K562 (cell line): ENCODE measurements at regions not wholly inside any gene's neighbourhood (a gene's known extent, or its start where the extent isn't known, plus 50 kb on each side); places are given as distances from the start of the nearest gene placed in this dataset.

Experiments
- ATAC-seq: fragments of 200-7000 bp; cut with Tn5 transposase; 3 replicates; pipeline ENCODE4 v1.9.1; 2020; ENCODE audit warnings: moderate library complexity
- BruUV-seq: library from RNA; stranded (reverse); fragments of 400-500 nt; replicated peaks from 2 replicates; lab custom pipeline; 2021; lab: Mats Ljungman, UMichigan
- CTCF ChIA-PET: fragments of 300-600 bp; formaldehyde crosslinking; extraction: SDS; loops from one replicate; lab custom pipeline; 2021; ENCODE audit warnings: low intra/inter-chr PET ratio; lab: Yijun Ruan, JAX
- POLR2A ChIA-PET: fragments of 300-600, 350-650 bp; sonication (Branson Sonifier 250); formaldehyde crosslinking; extraction: SDS; loops from one replicate; lab custom pipeline; 2021; ENCODE audit warnings: antibody characterized with exemption, inconsistent platforms; lab: Yijun Ruan, JAX
- DNase-seq, 4 experiments: peaks; one replicate each; pipeline versions ENCODE4 v3.0.0 to v3.0.0-alpha.2; 2011 to 2018; ENCODE audit warnings: low spot score in 3 of 4, mixed read lengths in 3 of 4; ENCODE audit errors: extremely low read depth in 1 of 4
- FAIRE-seq: peaks from 2 replicates; lab custom pipeline; 2011; peaks lifted over from hg19 to GRCh38; lab: Jason Lieb, UNC
- H2AFZ ChIP-seq: 2 replicates; pipeline ENCODE4 v1.6.0; 2011; ENCODE audit warnings: low read depth, low read length, control low read depth, inconsistent platforms
- H3K27ac ChIP-seq: fragments of 200-600 bp; 3 replicates; pipeline ENCODE4 v1.8.0; 2011; ENCODE audit warnings: low read depth, mild to moderate bottlenecking, control low read depth, inconsistent platforms, low read length, moderate library complexity, mixed read lengths; ENCODE audit errors: extremely low read depth
- H3K27me3 ChIP-seq, 2 experiments: fragments of 300-600 bp in 1 of 2; 2 replicates in 1 of 2; 3 replicates in 1 of 2; pipeline versions ENCODE4 v1.6.0 to v1.8.0; 2011; ENCODE audit warnings: inconsistent platforms in 2 of 2, low read length in 2 of 2, mild to moderate bottlenecking in 1 of 2, mixed read lengths in 1 of 2, moderate library complexity in 1 of 2; ENCODE audit not compliant: control insufficient read depth in 2 of 2, insufficient read depth in 2 of 2
- H3K36me3 ChIP-seq: fragments of 300-600 bp; 3 replicates; pipeline ENCODE4 v1.8.0; 2011; ENCODE audit warnings: mild to moderate bottlenecking, low read length, inconsistent platforms; ENCODE audit not compliant: control insufficient read depth, insufficient read depth
- H3K4me1 ChIP-seq, 2 experiments: fragments of 200-600 bp in 1 of 2; replicated peaks in 1 of 2; 2 replicates in 1 of 2; 3 replicates in 1 of 2; pipeline versions ENCODE4 v1.5.1 to v1.8.0; 2011; ENCODE audit warnings: inconsistent platforms in 2 of 2, low read length in 2 of 2, mild to moderate bottlenecking in 1 of 2, mixed read lengths in 1 of 2, moderate library complexity in 1 of 2; ENCODE audit not compliant: control insufficient read depth in 2 of 2, insufficient read depth in 2 of 2
- H3K4me2 ChIP-seq: 2 replicates; pipeline ENCODE4 v1.6.1; 2011; ENCODE audit warnings: low read length, control low read depth, inconsistent platforms, mixed read lengths; ENCODE audit not compliant: insufficient read depth
- H3K4me3 ChIP-seq: fragments of 200-600 bp; sonication (generic), shearing (Covaris generic); 2 replicates; pipeline ENCODE4 v1.5.1; 2016; ENCODE audit warnings: control low read depth, inconsistent platforms
- H3K79me2 ChIP-seq: fragments of 200-600 bp; 3 replicates; pipeline ENCODE4 v1.8.0; 2011; ENCODE audit warnings: low read length, inconsistent platforms; ENCODE audit not compliant: control insufficient read depth, insufficient read depth
- H3K9ac ChIP-seq, 2 experiments: 2 replicates each; pipeline versions ENCODE4 v1.6.0 to v1.6.1; 2011; ENCODE audit warnings: low read depth in 2 of 2, low read length in 2 of 2, control low read depth in 1 of 2, inconsistent platforms in 1 of 2, mild to moderate bottlenecking in 1 of 2, mixed read lengths in 1 of 2; ENCODE audit not compliant: insufficient read depth in 1 of 2
- H3K9me1 ChIP-seq: one replicate; pipeline ENCODE4 v1.6.0; 2011; ENCODE audit warnings: inconsistent platforms, mild to moderate bottlenecking, low read length, moderate library complexity; ENCODE audit not compliant: control insufficient read depth, insufficient read depth
- H3K9me3 ChIP-seq: replicated peaks from 2 replicates; pipeline ENCODE4 v1.5.1; 2011; ENCODE audit warnings: low read depth, low read length, inconsistent platforms; ENCODE audit not compliant: control insufficient read depth, insufficient read depth
- H4K20me1 ChIP-seq: replicated peaks from 2 replicates; pipeline ENCODE4 v1.6.1; 2011; ENCODE audit warnings: low read length, inconsistent platforms, mixed read lengths; ENCODE audit not compliant: control insufficient read depth, insufficient read depth
- GABPA ChIP-seq: fragments of 200-800 bp; sonication (Bioruptor generic); conservative IDR thresholded peaks from 2 replicates; pipeline ENCODE4 v1.6.1; 2016; ENCODE audit warnings: low read depth, missing genetic modification characterization, missing compliant biosample characterization
- RBM25 ChIP-seq: fragments of 200-400 bp; formaldehyde crosslinking; IDR thresholded peaks from 2 replicates; pipeline ENCODE4 v1.6.1; 2018; ENCODE audit warnings: low read length, low read depth, moderate library complexity; ENCODE audit not compliant: severe bottlenecking
- SMAD2 ChIP-seq: fragments of 150-350 bp; IDR thresholded peaks from 2 replicates; pipeline ENCODE4 v1.6.1; 2014; ENCODE audit warnings: low read depth, mild to moderate bottlenecking, low read length
- SMAD4 ChIP-seq: fragments of 250-450 bp; sonication (Bioruptor Pico); conservative IDR thresholded peaks from 2 replicates; pipeline ENCODE4 v1.8.0; 2021; ENCODE audit warnings: inconsistent platforms, mild to moderate bottlenecking, moderate library complexity
- ZNF764 ChIP-seq: fragments of 250-450 bp; sonication (Bioruptor Pico); IDR thresholded peaks from 2 replicates; pipeline ENCODE4 v1.4.0; 2020; ENCODE audit warnings: low read depth, mild to moderate bottlenecking, moderate library complexity
- WGBS: fragments of 100-300 bp; shearing (Covaris generic); methylation state at CpG from one replicate; pipeline ENCODE4 v1.1.6; 2016; ENCODE audit warnings: low coverage, mixed read lengths; ENCODE audit not compliant: insufficient coverage; ENCODE audit errors: missing lambda C conversion rate; 5-methylcytosine and 5-hydroxymethylcytosine counted together
- in situ Hi-C: fragments of 300-500 bp; cut with MboI; formaldehyde crosslinking; loops from 4 replicates; pipeline ENCODE4 v1.15.0; 2018; ENCODE audit warnings: inconsistent platforms, mixed read lengths
- intact Hi-C: fragments of 100-400 bp; cut with micrococcal nuclease; formaldehyde crosslinking; loops from 2 replicates; pipeline ENCODE4 v1.14.2; 2022

DNA sequence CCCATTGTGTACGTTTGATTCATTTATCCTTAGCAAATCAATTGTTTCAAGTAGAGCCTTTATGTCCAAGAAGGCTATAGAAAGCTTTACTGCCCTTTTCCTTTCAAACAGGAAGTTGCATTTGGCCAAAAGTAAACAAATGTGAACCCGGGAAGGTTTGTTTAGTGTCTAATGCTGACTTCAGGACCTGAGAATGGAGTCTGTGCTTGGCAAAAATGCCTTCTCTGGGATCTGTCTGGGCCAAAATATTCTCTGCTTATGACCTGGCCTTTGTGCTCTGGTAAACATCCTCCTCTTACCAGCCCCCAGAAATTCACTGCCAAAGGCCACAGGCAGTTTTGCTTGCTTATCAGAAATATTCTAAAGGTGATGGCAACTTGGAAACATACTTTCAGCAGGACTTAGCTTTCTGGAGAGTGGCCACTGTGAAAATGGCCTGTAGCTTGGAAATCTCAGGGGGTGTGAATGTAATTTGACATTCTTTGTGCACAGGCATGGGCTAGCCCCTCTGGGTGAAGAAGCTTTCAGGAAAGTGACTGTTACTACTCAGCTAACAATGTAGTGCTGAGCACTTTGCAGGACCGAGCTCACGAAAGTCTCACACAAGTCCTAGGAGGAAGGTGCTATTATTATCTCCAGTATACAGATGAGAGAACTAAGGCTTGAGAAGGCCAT lies 199.5 kb downstream of the PTEN start:
- no TSS peak for BruUV-seq
- in situ Hi-C loops (no loop called here), intact Hi-C loops (no loop called here)
- H3K27ac ChIP-seq = no peak overlapping the region
- H3K4me1 ChIP-seq = no peaks in the 10 kb centered on the region; a peak in 2 of 5 replicates
- H4K20me1 ChIP-seq = no peaks in the 10 kb centered on the region
- ATAC-seq (no peak), DNase-seq (no peak), FAIRE-seq (no peak)
- CTCF ChIA-PET = no interaction called here
- H3K9ac ChIP-seq = no peak overlapping the region
- H3K9me3 ChIP-seq = no peaks in the 10 kb centered on the region
- H3K4me3 ChIP-seq = no peak overlapping the region
- TF ChIP-seq SMAD2 (no peak), ZNF764 (no peak), GABPA (tag) (peak; percentile 31)
- H3K36me3 ChIP-seq = no peaks in the 10 kb centered on the region
- H3K27me3 ChIP-seq = no peaks in the 10 kb centered on the region
- POLR2A ChIA-PET = interaction anchor here (0.6 to 1.3 kb wide), 2 partner anchors 11 to 22 kb away, joined by 4 read pairs; no protein-coding TSS in a partner anchor
- 7% methylated on average over 4 of the region's 4 CpGs for WGBS
- H3K9me1 ChIP-seq = no peaks in the 10 kb centered on the region
- H3K4me2 ChIP-seq = no peak overlapping the region
- H2AFZ ChIP-seq = peak overlapping the region; percentile 35; the same call in 1 of the 2 replicates
- no peaks in the 10 kb centered on the region for H3K79me2 ChIP-seq

DNA sequence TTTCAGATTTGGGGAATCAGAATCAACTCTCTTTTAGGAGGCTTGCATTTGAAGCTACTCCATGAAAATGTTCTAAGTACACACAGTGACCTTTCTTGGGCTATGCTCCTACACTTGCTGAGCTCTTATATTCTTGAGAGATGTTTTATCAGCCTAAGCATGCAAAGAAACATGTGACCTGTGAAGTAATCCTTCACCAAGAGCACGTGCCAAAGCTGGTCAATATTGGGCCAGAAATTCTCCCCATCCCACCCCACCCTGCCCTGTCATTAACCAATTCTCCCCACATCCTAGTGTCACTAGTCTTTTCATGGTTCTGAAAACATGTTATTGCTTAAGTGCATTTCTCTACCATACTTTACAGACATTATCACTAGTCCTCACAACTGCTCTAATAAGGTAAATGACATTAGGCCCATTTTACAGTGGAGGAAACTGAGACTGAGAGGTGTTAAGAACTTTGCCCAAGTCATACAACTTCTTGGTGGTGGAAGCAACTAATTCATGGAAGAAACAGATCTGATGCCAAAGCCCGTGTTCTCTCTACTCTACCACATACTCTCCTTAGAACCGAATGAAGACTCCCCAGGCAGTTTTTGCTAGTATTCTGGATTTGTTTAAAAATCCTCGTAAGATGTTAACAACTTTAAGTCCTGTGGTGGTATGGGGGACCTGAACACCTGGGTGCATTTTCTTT lies 200.6 kb downstream of the PTEN start:
- H3K36me3 ChIP-seq = no peaks in the 10 kb centered on the region
- 0% methylated on average over 4 of the region's 4 CpGs for WGBS
- H2AFZ ChIP-seq = no peak overlapping the region
- H3K4me2 ChIP-seq = no peak overlapping the region
- no peaks in the 10 kb centered on the region for H3K27me3 ChIP-seq
- no peaks in the 10 kb centered on the region; a peak in 2 of 5 replicates for H3K4me1 ChIP-seq
- H3K9ac ChIP-seq = no peak overlapping the region
- POLR2A ChIA-PET = interaction anchor here (1.3 kb wide), 1 partner anchor 12 kb away, joined by 4 read pairs; no protein-coding TSS in a partner anchor
- ATAC-seq (no peak), FAIRE-seq (no peak), DNase-seq (no peak)
- in situ Hi-C loops = no loop called here
- no peaks in the 10 kb centered on the region for H3K79me2 ChIP-seq
- no peak overlapping the region for H3K4me3 ChIP-seq
- H3K9me3 ChIP-seq = no peaks in the 10 kb centered on the region
- intact Hi-C loops = no loop called here
- H4K20me1 ChIP-seq = no peaks in the 10 kb centered on the region
- H3K9me1 ChIP-seq = no peaks in the 10 kb centered on the region
- TF ChIP-seq SMAD4 (CRISPR knock-in tag) = no peak
- TF ChIP-seq RBM25 = peak; percentile 52
- CTCF ChIA-PET = no interaction called here
- H3K27ac ChIP-seq = no peak overlapping the region
- BruUV-seq = no TSS peak
